Activated CD4-positive, alpha-beta T cell treated with anti-CD3 and anti-CD28 coated beads, Interleukin-2, amount 50 U/mL, for 16 hours (primary cell): ENCODE measurements at regions not wholly inside any gene's neighbourhood (a gene's known extent, or its start where the extent isn't known, plus 50 kb on each side); places are given as distances from the start of the nearest gene placed in this dataset.
"Not testable (repeated sequence)": the region's sequence is repeated elsewhere in the genome, so short reads cannot be mapped to it uniquely, and the experiment has no call there.

ENCODE experiments used
- DNase-seq: peaks from one replicate; pipeline ENCODE4 v3.0.0-alpha.2; 2020

- not testable (repeated sequence) for DNase-seq
These were observed 54.2 kb upstream of the RHOU start for GRCh38 chr1:228681076-228681565.

- DNase-seq = no peak
These were observed 51.9 kb upstream of the RHOU start for GRCh38 chr1:228683428-228683827.

GRCh38 chr1:228684607-228685006 is 50.7 kb upstream of the RHOU start:
- DNase-seq = no peak

GRCh38 chr1:228685081-228685660 is 50.1 kb upstream of the RHOU start:
- no peak for DNase-seq
